ENCODE measurements at regions not wholly inside any gene's neighbourhood (a gene's known extent, or its start where the extent isn't known, plus 50 kb on each side); places are given as distances from the start of the nearest gene placed in this dataset.

DNA sequence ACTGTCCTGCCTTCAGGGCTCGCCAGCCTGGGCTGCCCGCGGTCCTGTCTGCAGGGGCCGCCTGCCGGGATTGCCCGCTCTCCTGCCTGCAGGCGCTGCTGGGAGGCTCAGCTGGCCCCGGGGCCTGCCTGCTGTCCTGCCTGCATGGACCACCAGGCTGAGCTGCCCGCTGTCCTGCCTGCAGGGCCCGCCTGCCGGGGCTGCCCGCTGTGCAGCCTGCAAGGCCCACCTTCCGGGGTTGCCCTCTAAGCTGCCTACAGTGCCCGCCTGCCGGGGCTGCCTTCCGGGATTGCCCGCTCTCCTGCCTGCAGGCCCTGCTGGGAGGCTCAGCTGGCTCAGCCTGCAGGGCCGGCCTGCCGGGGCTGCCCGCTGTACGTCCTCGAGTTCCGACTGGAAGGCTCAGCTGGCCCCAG, 164.4 kb downstream of the GLRX3 start:
- no peak for TF ChIP-seq SUZ12 (IDR thresholded peaks at IDR 0.05)
- no peak for TF ChIP-seq NFRKB (IDR thresholded peaks at IDR 0.05)
- no peak for TF ChIP-seq FOXM1 (IDR thresholded peaks at IDR 0.05; ENCODE audit: borderline replicate concordance)
- TF ChIP-seq LEF1 (IDR thresholded peaks at IDR 0.05; ENCODE audit: borderline replicate concordance) = no peak
- TF ChIP-seq SP1 (IDR thresholded peaks at IDR 0.05) = no peak
- TF ChIP-seq ELF4 (IDR thresholded peaks at IDR 0.05) = no peak
- TF ChIP-seq FOXA1 (IDR thresholded peaks at IDR 0.05) = no peak
- no peak for TF ChIP-seq ZNF384 (IDR thresholded peaks at IDR 0.05)
- no peak for TF ChIP-seq BHLHE40 (IDR thresholded peaks at IDR 0.05; ENCODE audit: borderline replicate concordance)

All from HEK293T (cell line).